Body of pancreas (tissue), 4 donors: ENCODE measurements at regions not wholly inside any gene's neighbourhood (a gene's known extent, or its start where the extent isn't known, plus 50 kb on each side); places are given as distances from the start of the nearest gene placed in this dataset.

ENCODE experiments used
- POLR2A ChIP-seq, 3 donors: fragments of 450-650 bp; IDR thresholded peaks; one replicate each; pipeline ENCODE4 v1.6.1; 2016; ENCODE audit warnings: antibody characterized with exemption in 3 of 3, mild to moderate bottlenecking in 2 of 3
- TF ChIP-seq, protein P1 (sequence below), 7 experiments: fragments of 450-650 bp in 4 of 7; fragments of 200-600 bp in 3 of 7; sonication (generic) in 3 of 7; IDR thresholded peaks; one replicate each; pipeline ENCODE4 v1.5.1; 2016 to 2019; ENCODE audit warnings: antibody characterized with exemption in 7 of 7

- TF ChIP-seq, protein P1, sequence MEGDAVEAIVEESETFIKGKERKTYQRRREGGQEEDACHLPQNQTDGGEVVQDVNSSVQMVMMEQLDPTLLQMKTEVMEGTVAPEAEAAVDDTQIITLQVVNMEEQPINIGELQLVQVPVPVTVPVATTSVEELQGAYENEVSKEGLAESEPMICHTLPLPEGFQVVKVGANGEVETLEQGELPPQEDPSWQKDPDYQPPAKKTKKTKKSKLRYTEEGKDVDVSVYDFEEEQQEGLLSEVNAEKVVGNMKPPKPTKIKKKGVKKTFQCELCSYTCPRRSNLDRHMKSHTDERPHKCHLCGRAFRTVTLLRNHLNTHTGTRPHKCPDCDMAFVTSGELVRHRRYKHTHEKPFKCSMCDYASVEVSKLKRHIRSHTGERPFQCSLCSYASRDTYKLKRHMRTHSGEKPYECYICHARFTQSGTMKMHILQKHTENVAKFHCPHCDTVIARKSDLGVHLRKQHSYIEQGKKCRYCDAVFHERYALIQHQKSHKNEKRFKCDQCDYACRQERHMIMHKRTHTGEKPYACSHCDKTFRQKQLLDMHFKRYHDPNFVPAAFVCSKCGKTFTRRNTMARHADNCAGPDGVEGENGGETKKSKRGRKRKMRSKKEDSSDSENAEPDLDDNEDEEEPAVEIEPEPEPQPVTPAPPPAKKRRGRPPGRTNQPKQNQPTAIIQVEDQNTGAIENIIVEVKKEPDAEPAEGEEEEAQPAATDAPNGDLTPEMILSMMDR (IDR thresholded peaks at IDR 0.05) = no peak
- no peak for TF ChIP-seq POLR2A (IDR thresholded peaks at IDR 0.05)
Observed at GRCh38 chr15:97013491-97013890, 683.0 kb downstream of the NR2F2 start.
